H1 (cell line): ENCODE measurements at regions not wholly inside any gene's neighbourhood (a gene's known extent, or its start where the extent isn't known, plus 50 kb on each side); places are given as distances from the start of the nearest gene placed in this dataset.
A peak's percentile ranks its signal among the peaks of the same experiment; 100 is the strongest.

ENCODE experiments used
- CTCF ChIA-PET: fragments of 300-600 bp; sonication (Branson Sonifier 250); formaldehyde crosslinking; loops from one replicate; lab custom pipeline; 2021; ENCODE audit not compliant: partially characterized antibody; lab: Charles Lee
- POLR2A ChIA-PET: fragments of 300-600 bp; sonication (Branson Sonifier 250); formaldehyde crosslinking; loops from one replicate; lab custom pipeline; 2021; ENCODE audit warnings: inconsistent platforms; ENCODE audit not compliant: partially characterized antibody; lab: Charles Lee
- DNase-seq, 2 experiments: peaks; one replicate each; pipeline versions ENCODE4 v3.0.0 to v3.0.0-alpha.2; 2010 to 2022; ENCODE audit warnings: low spot score in 2 of 2, low read depth in 1 of 2, mixed read lengths in 1 of 2
- FAIRE-seq: peaks from 2 replicates; lab custom pipeline; 2011; peaks lifted over from hg19 to GRCh38; lab: Jason Lieb, UNC
- H2AFZ ChIP-seq: 2 replicates; pipeline ENCODE4 v1.8.1; 2012; ENCODE audit warnings: low read length, inconsistent platforms
- H2AK5ac ChIP-seq: 2 replicates; pipeline ENCODE4 v1.6.1; 2013; ENCODE audit warnings: low read depth, low read length
- H2BK120ac ChIP-seq: replicated peaks from 2 replicates; pipeline ENCODE3; 2013; ENCODE audit warnings: low read depth, low read length, inconsistent platforms
- H2BK12ac ChIP-seq: 2 replicates; pipeline ENCODE4 v1.6.1; 2013; ENCODE audit warnings: low read depth, low read length
- H2BK15ac ChIP-seq: 2 replicates; pipeline ENCODE4 v1.6.1; 2013; ENCODE audit warnings: low read length
- H2BK20ac ChIP-seq: 2 replicates; pipeline ENCODE4 v1.6.1; 2013; ENCODE audit warnings: low read length
- H2BK5ac ChIP-seq: 2 replicates; pipeline ENCODE4 v1.6.1; 2013; ENCODE audit warnings: low read depth, low read length
- H3K14ac ChIP-seq: 2 replicates; pipeline ENCODE4 v1.6.1; 2013; ENCODE audit warnings: inconsistent platforms; ENCODE audit not compliant: insufficient read length
- H3K18ac ChIP-seq: 2 replicates; pipeline ENCODE4 v1.6.1; 2013; ENCODE audit warnings: low read length; ENCODE audit errors: extremely low read depth
- H3K23ac ChIP-seq: 2 replicates; pipeline ENCODE4 v1.6.1; 2013; ENCODE audit warnings: inconsistent platforms; ENCODE audit not compliant: insufficient read length
- H3K23me2 ChIP-seq: 2 replicates; pipeline ENCODE4 v1.6.1; 2013; ENCODE audit warnings: low read depth, low read length
- H3K27ac ChIP-seq: 2 replicates; pipeline ENCODE4 v1.6.1; 2011; ENCODE audit warnings: low read depth, low read length, inconsistent platforms
- H3K27me3 ChIP-seq, 4 experiments: replicated peaks in 1 of 4; 1 replicate in 1 of 4; 2 replicates in 3 of 4; pipeline versions ENCODE4 v1.6.1 to v1.8.1; 2011 to 2013; ENCODE audit warnings: low read length in 3 of 4, mild to moderate bottlenecking in 3 of 4, inconsistent platforms in 2 of 4, mixed read lengths in 2 of 4, moderate library complexity in 1 of 4; ENCODE audit not compliant: control insufficient read depth in 3 of 4, insufficient read depth in 3 of 4; ENCODE audit errors: extremely low read depth in 1 of 4
- H3K36me3 ChIP-seq, 4 experiments: 2 replicates each; pipeline versions ENCODE4 v1.6.1 to v1.8.1; 2011 to 2013; ENCODE audit warnings: mild to moderate bottlenecking in 4 of 4, low read length in 3 of 4, moderate library complexity in 2 of 4, control low read depth in 1 of 4, inconsistent platforms in 1 of 4; ENCODE audit not compliant: insufficient read depth in 4 of 4, control insufficient read depth in 2 of 4
- H3K4ac ChIP-seq: replicated peaks from 2 replicates; pipeline ENCODE3; 2013; ENCODE audit warnings: low read length, low read depth, mixed read lengths, inconsistent platforms; ENCODE audit not compliant: insufficient read length
- H3K4me1 ChIP-seq, 4 experiments: replicated peaks in 1 of 4; 1 replicate in 1 of 4; 2 replicates in 3 of 4; pipeline versions ENCODE4 v1.6.1 to v1.8.1; 2011 to 2013; ENCODE audit warnings: low read length in 3 of 4, inconsistent platforms in 2 of 4, mixed read lengths in 1 of 4; ENCODE audit not compliant: insufficient read depth in 4 of 4, control insufficient read depth in 3 of 4
- H3K4me2 ChIP-seq, 2 experiments: 2 replicates each; pipeline versions ENCODE4 v1.6.1 to v1.8.1; 2011 to 2013; ENCODE audit warnings: low read depth in 2 of 2, low read length in 2 of 2, control low read depth in 1 of 2, inconsistent platforms in 1 of 2, mild to moderate bottlenecking in 1 of 2; ENCODE audit not compliant: insufficient read depth in 1 of 2
- H3K4me3 ChIP-seq, 4 experiments: fragments of 200-600, 300-600 bp in 1 of 4; sonication (generic), shearing (Covaris generic), sonication (Bioruptor Twin) in 1 of 4; 2 replicates each; pipeline versions ENCODE4 v1.5.1 to v1.8.1; 2011 to 2016; ENCODE audit warnings: low read length in 4 of 4, low read depth in 3 of 4, control low read depth in 2 of 4, inconsistent platforms in 2 of 4, mild to moderate bottlenecking in 2 of 4, mixed read lengths in 1 of 4, moderate library complexity in 1 of 4; ENCODE audit not compliant: insufficient read depth in 2 of 4; ENCODE audit errors: extremely low read depth in 1 of 4
- H3K56ac ChIP-seq: replicated peaks from 2 replicates; pipeline ENCODE3; 2013; ENCODE audit warnings: low read depth, mild to moderate bottlenecking, mixed read lengths, low read length, inconsistent platforms; ENCODE audit not compliant: insufficient read length
- H3K79me1 ChIP-seq: 2 replicates; pipeline ENCODE4 v1.6.1; 2013; ENCODE audit warnings: low read depth, low read length, control low read depth
- H3K79me2 ChIP-seq, 2 experiments: 2 replicates each; pipeline versions ENCODE4 v1.6.1 to v1.8.1; 2012 to 2013; ENCODE audit warnings: low read length in 2 of 2, mild to moderate bottlenecking in 2 of 2, inconsistent platforms in 1 of 2; ENCODE audit not compliant: insufficient read depth in 2 of 2, control insufficient read depth in 1 of 2
- H3K9ac ChIP-seq, 4 experiments: replicated peaks in 1 of 4; 1 replicate in 1 of 4; 2 replicates in 3 of 4; pipeline versions ENCODE4 v1.6.1 to v1.8.1; 2011 to 2013; ENCODE audit warnings: low read depth in 3 of 4, low read length in 3 of 4, control low read depth in 2 of 4, mild to moderate bottlenecking in 2 of 4, moderate library complexity in 2 of 4, inconsistent platforms in 1 of 4; ENCODE audit errors: extremely low read depth in 1 of 4
- H3K9me3 ChIP-seq, 2 experiments: 2 replicates each; pipeline versions ENCODE4 v1.6.1 to v1.8.1; 2012 to 2013; ENCODE audit warnings: mild to moderate bottlenecking in 2 of 2, moderate library complexity in 2 of 2, control low read depth in 1 of 2, inconsistent platforms in 1 of 2, low read depth in 1 of 2, low read length in 1 of 2, mixed read lengths in 1 of 2; ENCODE audit not compliant: insufficient read depth in 2 of 2
- H4K20me1 ChIP-seq, 2 experiments: replicated peaks in 1 of 2; 2 replicates each; pipeline versions ENCODE3 to v1.8.1; 2011 to 2013; ENCODE audit warnings: inconsistent platforms in 2 of 2, low read length in 2 of 2, mild to moderate bottlenecking in 1 of 2; ENCODE audit not compliant: insufficient read depth in 2 of 2, control insufficient read depth in 1 of 2
- H4K5ac ChIP-seq: 2 replicates; pipeline ENCODE4 v1.6.1; 2013; ENCODE audit warnings: low read length, low read depth, mixed read lengths, inconsistent platforms; ENCODE audit not compliant: insufficient read length
- H4K8ac ChIP-seq: 2 replicates; pipeline ENCODE4 v1.8.0; 2013; ENCODE audit warnings: mild to moderate bottlenecking, moderate library complexity, low read length, inconsistent platforms; ENCODE audit not compliant: insufficient read depth; ENCODE audit errors: extremely low read depth
- H4K91ac ChIP-seq: replicated peaks from 2 replicates; pipeline ENCODE3; 2013; ENCODE audit warnings: low read length, mixed read lengths, inconsistent platforms; ENCODE audit not compliant: insufficient read length
- ATF3 ChIP-seq: IDR thresholded peaks from 2 replicates; pipeline ENCODE4 v1.6.1; 2011; ENCODE audit warnings: low read depth, mild to moderate bottlenecking, low read length; ENCODE audit not compliant: insufficient read depth
- CBX5 ChIP-seq: fragments of 300-800, 300-1000 bp; sonication (generic); IDR thresholded peaks from 2 replicates; pipeline ENCODE4 v1.7.1; 2016; ENCODE audit warnings: antibody characterized with exemption, low read length, low read depth
- CHD1 ChIP-seq: IDR thresholded peaks from 2 replicates; pipeline ENCODE4 v1.6.1; 2012; ENCODE audit warnings: low read depth, low read length, improper control_type of control experiment
- E2F6 ChIP-seq: IDR thresholded peaks from 2 replicates; pipeline ENCODE4 v1.6.1; 2012; ENCODE audit warnings: inconsistent platforms
- RXRA ChIP-seq: IDR thresholded peaks from 2 replicates; pipeline ENCODE4 v1.6.1; 2011; ENCODE audit warnings: low read depth, mild to moderate bottlenecking, low read length, moderate library complexity; ENCODE audit not compliant: insufficient read depth

- Histone ChIP-seq H4K20me1 (no peaks in the 10 kb centered on the region), H3K56ac (no peak overlapping the region), H4K91ac (no peak overlapping the region), H3K79me2 (no peaks in the 10 kb centered on the region), H3K9me3 (no peaks in the 10 kb centered on the region), H3K4me3 (no peak overlapping the region), H3K18ac (no peak overlapping the region), H2AK5ac (no peak overlapping the region), H3K27ac (no peak overlapping the region), H2BK12ac (no peak overlapping the region), H3K23ac (no peak overlapping the region), H3K36me3 (no peaks in the 10 kb centered on the region), H2BK5ac (no peak overlapping the region), H3K4me2 (no peak overlapping the region), H3K79me1 (no peaks in the 10 kb centered on the region), H4K5ac (no peak overlapping the region), H2BK20ac (no peak overlapping the region), H3K4me1 (no peaks in the 10 kb centered on the region), H3K23me2 (no peaks in the 10 kb centered on the region), H2BK120ac (no peak overlapping the region), H3K4ac (no peak overlapping the region), H3K27me3 (no peaks in the 10 kb centered on the region), H4K8ac (no peak overlapping the region), H3K14ac (no peak overlapping the region), H2BK15ac (no peak overlapping the region), H2AFZ (peak overlapping the region; percentile 86), H3K9ac (no peak overlapping the region)
- ChIA-PET POLR2A (no interaction called here), CTCF (interaction anchor here (1.2 kb wide), 1 partner anchor 61 kb away, joined by 3 read pairs; no protein-coding TSS in a partner anchor)
- no peak for DNase-seq
- no peak for FAIRE-seq
- no peak for TF ChIP-seq E2F6
- no peak for TF ChIP-seq CHD1
- TF ChIP-seq RXRA = no peak
- no peak for TF ChIP-seq ATF3
- no peak for TF ChIP-seq CBX5
Measured at GRCh38 chr21:15255763-15256162, 191.0 kb upstream of the NRIP1 start.
